B cell (primary cell): ENCODE measurements at regions not wholly inside any gene's neighbourhood (a gene's known extent, or its start where the extent isn't known, plus 50 kb on each side); places are given as distances from the start of the nearest gene placed in this dataset.

ENCODE experiments used
- ATAC-seq: fragments of 200-7000 bp; cut with Tn5 transposase; one replicate; pipeline ENCODE4 v1.10.0; 2021; ENCODE audit warnings: low read depth, mild to moderate bottlenecking, moderate number of reproducible peaks, moderate library complexity
- CTCF ChIA-PET: fragments of 350-600 bp; sonication (Branson Sonifier 250); formaldehyde crosslinking; loops from one replicate; lab custom pipeline; 2021; ENCODE audit warnings: antibody characterized with exemption, inconsistent platforms; lab: Charles Lee
- POLR2A ChIA-PET: fragments of 350-600 bp; sonication (Branson Sonifier 250); formaldehyde crosslinking; loops from one replicate; lab custom pipeline; 2021; ENCODE audit warnings: antibody characterized with exemption; lab: Charles Lee
- DNase-seq: peaks from one replicate; pipeline ENCODE4 v3.0.0; 2013
- H2AFZ ChIP-seq: 2 replicates; pipeline ENCODE4 v1.6.1; 2012; ENCODE audit warnings: mild to moderate bottlenecking, low read depth, low read length; ENCODE audit not compliant: insufficient read depth, poor library complexity, severe bottlenecking
- H3K27ac ChIP-seq, 2 donors: 1 replicate in 1 of 2; 2 replicates in 1 of 2; pipeline ENCODE4 v1.5.1; 2012 to 2013; ENCODE audit warnings: low read length in 2 of 2, mild to moderate bottlenecking in 2 of 2, moderate library complexity in 1 of 2
- H3K27me3 ChIP-seq, 4 experiments: fragments of 200-600 bp in 1 of 4; sonication (generic) in 1 of 4; replicated peaks in 1 of 4; 1 replicate in 2 of 4; 2 replicates in 2 of 4; pipeline versions ENCODE4 v1.6.1 to v1.7.0; 2013 to 2016; ENCODE audit warnings: low read length in 3 of 4, mild to moderate bottlenecking in 2 of 4, mixed read lengths in 1 of 4, moderate library complexity in 1 of 4; ENCODE audit not compliant: insufficient read depth in 4 of 4, control insufficient read depth in 3 of 4; ENCODE audit errors: control extremely low read depth in 1 of 4
- H3K36me3 ChIP-seq, 2 experiments: replicated peaks in 1 of 2; 1 replicate in 1 of 2; 2 replicates in 1 of 2; pipeline versions ENCODE4 v1.6.1 to v1.7.1; 2013; ENCODE audit warnings: low read length in 1 of 2; ENCODE audit not compliant: insufficient read depth in 2 of 2, control insufficient read depth in 1 of 2; ENCODE audit errors: control extremely low read depth in 1 of 2, extremely low read depth in 1 of 2
- H3K4me1 ChIP-seq, 2 donors: fragments of 200-600 bp in 1 of 2; sonication (generic) in 1 of 2; 1 replicate in 1 of 2; 2 replicates in 1 of 2; pipeline versions ENCODE4 v1.5.1 to v1.6.1; 2013 to 2017; ENCODE audit warnings: low read length in 2 of 2; ENCODE audit not compliant: control insufficient read depth in 2 of 2, insufficient read depth in 2 of 2
- H3K4me2 ChIP-seq: replicated peaks from 2 replicates; pipeline ENCODE3; 2012; ENCODE audit warnings: mild to moderate bottlenecking, low read depth, low read length; ENCODE audit not compliant: poor library complexity, severe bottlenecking
- H3K4me3 ChIP-seq, 5 experiments: fragments of 200-600 bp in 1 of 5; sonication (generic) in 1 of 5; 1 replicate in 3 of 5; 2 replicates in 2 of 5; pipeline versions ENCODE4 v1.5.1 to v1.7.0; 2011 to 2016; ENCODE audit warnings: low read length in 4 of 5, mild to moderate bottlenecking in 4 of 5, low read depth in 2 of 5, control low read depth in 1 of 5, moderate library complexity in 1 of 5; ENCODE audit not compliant: insufficient read depth in 1 of 5; ENCODE audit errors: control extremely low read depth in 1 of 5, extremely low read depth in 1 of 5
- H3K79me2 ChIP-seq: fragments of 200-600 bp; sonication (generic); one replicate; pipeline ENCODE4 v1.6.0; 2016; ENCODE audit warnings: low read length; ENCODE audit not compliant: control insufficient read depth, insufficient read depth
- H3K9ac ChIP-seq: fragments of 200-600 bp; sonication (generic); 2 replicates; pipeline ENCODE4 v1.6.1; 2017; ENCODE audit warnings: mild to moderate bottlenecking, low read length, moderate library complexity
- H3K9me3 ChIP-seq, 3 donors: one replicate each; pipeline versions ENCODE4 v1.6.1 to v1.7.1; 2013; ENCODE audit warnings: low read length in 2 of 3; ENCODE audit not compliant: control insufficient read depth in 2 of 3, insufficient read depth in 1 of 3; ENCODE audit errors: control extremely low read depth in 1 of 3
- H4K20me1 ChIP-seq: 2 replicates; pipeline ENCODE4 v1.6.0; 2012; ENCODE audit warnings: mild to moderate bottlenecking, low read length; ENCODE audit not compliant: insufficient read depth, control insufficient read depth, poor library complexity, severe bottlenecking
- H3K27ac Mint-ChIP-seq: one replicate; pipeline ENCODE4 v1.8.0; 2021; ENCODE audit warnings: mixed read lengths
- H3K27me3 Mint-ChIP-seq: one replicate; pipeline ENCODE4 v1.8.0; 2021; ENCODE audit warnings: mixed read lengths
- H3K4me1 Mint-ChIP-seq: one replicate; pipeline ENCODE4 v1.8.0; 2021; ENCODE audit warnings: mixed read lengths
- H3K4me3 Mint-ChIP-seq: one replicate; pipeline ENCODE4 v1.8.0; 2021; ENCODE audit warnings: mixed read lengths
- H3K9me3 Mint-ChIP-seq: one replicate; pipeline ENCODE4 v1.8.0; 2022; ENCODE audit warnings: mixed read lengths; ENCODE audit not compliant: insufficient read depth
- CTCF ChIP-seq: fragments of 200-600 bp; IDR thresholded peaks from one replicate; pipeline ENCODE4 v1.8.0; 2022; ENCODE audit warnings: antibody characterized with exemption, mild to moderate bottlenecking
- EZH2 ChIP-seq: IDR thresholded peaks from 2 replicates; pipeline ENCODE4 v1.6.1; 2012; ENCODE audit warnings: borderline replicate concordance, low read depth, mild to moderate bottlenecking, moderate library complexity, low read length; ENCODE audit not compliant: insufficient read depth, poor library complexity, severe bottlenecking
- intact Hi-C: fragments of 100-400 bp; cut with micrococcal nuclease; formaldehyde crosslinking; loops from one replicate; pipeline ENCODE4 v1.10.0; 2022

GRCh38 chr2:138277062-138277461 is 224.5 kb upstream of the SPOPL start:
- H3K4me2 ChIP-seq = no peak overlapping the region
- H3K4me3 ChIP-seq = no peak overlapping the region
- H3K36me3 ChIP-seq = no peaks in the 10 kb centered on the region
- DNase-seq = no peak
- no peak overlapping the region for H3K27ac ChIP-seq
- ChIA-PET POLR2A (no interaction called here), CTCF (no interaction called here)
- no peak overlapping the region for H2AFZ ChIP-seq
- no peaks in the 10 kb centered on the region for H3K4me1 Mint-ChIP-seq
- peaks cover 0 to 2% (median 0%) of the 10 kb centered on the region in 3 donors for H3K9me3 ChIP-seq
- H3K4me1 ChIP-seq = no peaks in the 10 kb centered on the region
- no peaks in the 10 kb centered on the region for H3K9me3 Mint-ChIP-seq
- no peaks in the 10 kb centered on the region for H4K20me1 ChIP-seq
- H3K27me3 ChIP-seq = no peaks in the 10 kb centered on the region
- intact Hi-C loops = no loop called here
- no peaks in the 10 kb centered on the region for H3K79me2 ChIP-seq
- H3K4me3 Mint-ChIP-seq = no peak overlapping the region
- no peak overlapping the region for H3K27ac Mint-ChIP-seq
- TF ChIP-seq CTCF (no peak), EZH2 (no peak)
- no peak overlapping the region for H3K9ac ChIP-seq
- no peaks in the 10 kb centered on the region for H3K27me3 Mint-ChIP-seq
- ATAC-seq = no peak

GRCh38 chr2:138279871-138280270 is 221.7 kb upstream of the SPOPL start:
- H3K9me3 Mint-ChIP-seq = no peaks in the 10 kb centered on the region
- H3K4me3 Mint-ChIP-seq = no peak overlapping the region
- no peak for DNase-seq

More at GRCh38 chr2:138279871-138280270, 221.7 kb upstream of the SPOPL start:
- no peaks in the 10 kb centered on the region for H3K27me3 ChIP-seq
- ChIA-PET CTCF (no interaction called here), POLR2A (no interaction called here)
- no peaks in the 10 kb centered on the region for H3K36me3 ChIP-seq
- H3K9me3 ChIP-seq = peaks cover 0 to 2% (median 0%) of the 10 kb centered on the region in 3 donors
- H3K4me1 ChIP-seq = no peaks in the 10 kb centered on the region
- H3K4me2 ChIP-seq = no peak overlapping the region
- H3K9ac ChIP-seq = no peak overlapping the region
- intact Hi-C loops = no loop called here
- no peaks in the 10 kb centered on the region for H4K20me1 ChIP-seq
- H3K27ac ChIP-seq = no peak overlapping the region
- TF ChIP-seq EZH2 = no peak
- H3K27me3 Mint-ChIP-seq = no peaks in the 10 kb centered on the region
- ATAC-seq = no peak
- no peak overlapping the region for H2AFZ ChIP-seq
- H3K79me2 ChIP-seq = no peaks in the 10 kb centered on the region
- H3K4me1 Mint-ChIP-seq = no peaks in the 10 kb centered on the region
- H3K4me3 ChIP-seq = no peak overlapping the region
- no peak overlapping the region for H3K27ac Mint-ChIP-seq
